Ishikawa (cell line): ENCODE measurements at regions not wholly inside any gene's neighbourhood (a gene's known extent, or its start where the extent isn't known, plus 50 kb on each side); places are given as distances from the start of the nearest gene placed in this dataset.

Source experiments
- CEBPB ChIP-seq: IDR thresholded peaks from 2 replicates; pipeline ENCODE4 v1.6.1; 2012
- CREB1 ChIP-seq: IDR thresholded peaks from 2 replicates; pipeline ENCODE4 v1.6.1; 2012; ENCODE audit warnings: low read depth
- EGR1 ChIP-seq: IDR thresholded peaks from 2 replicates; pipeline ENCODE4 v1.6.1; 2012
- EP300 ChIP-seq: IDR thresholded peaks from 2 replicates; pipeline ENCODE4 v1.6.1; 2012; ENCODE audit warnings: borderline replicate concordance
- FOXM1 ChIP-seq: IDR thresholded peaks from 2 replicates; pipeline ENCODE4 v1.6.1; 2012; ENCODE audit warnings: low read depth, borderline replicate concordance
- NFIC ChIP-seq: IDR thresholded peaks from 2 replicates; pipeline ENCODE4 v1.6.1; 2012
- RAD21 ChIP-seq: IDR thresholded peaks from 2 replicates; pipeline ENCODE4 v1.6.1; 2012; ENCODE audit warnings: low read depth
- TAF1 ChIP-seq: IDR thresholded peaks from 2 replicates; pipeline ENCODE4 v1.6.1; 2012; ENCODE audit warnings: low read depth, mild to moderate bottlenecking
- TCF12 ChIP-seq: IDR thresholded peaks from 2 replicates; pipeline ENCODE4 v1.6.1; 2012; ENCODE audit warnings: low read depth
- TEAD4 ChIP-seq: IDR thresholded peaks from 2 replicates; pipeline ENCODE4 v1.6.1; 2012
- YY1 ChIP-seq: IDR thresholded peaks from 2 replicates; pipeline ENCODE4 v1.6.1; 2012; ENCODE audit warnings: low read depth
- ZBTB7A ChIP-seq: IDR thresholded peaks from 2 replicates; pipeline ENCODE4 v1.6.1; 2012; ENCODE audit warnings: low read depth
- TF ChIP-seq, protein P1 (sequence below): IDR thresholded peaks from 2 replicates; pipeline ENCODE4 v1.6.1; 2012
- TF ChIP-seq, protein P2 (sequence below): IDR thresholded peaks from 2 replicates; pipeline ENCODE4 v1.6.1; 2012; ENCODE audit warnings: low read depth, mild to moderate bottlenecking
- TF ChIP-seq, protein P3 (sequence below): IDR thresholded peaks from 2 replicates; pipeline ENCODE4 v1.6.1; 2012

GRCh38 chr2:223537651-223538601 lies 64.2 kb downstream of the SCG2 start:
- TF ChIP-seq EP300 (no peak), RAD21 (no peak), TAF1 (no peak), NFIC (no peak), CEBPB (no peak), FOXM1 (no peak), CREB1 (no peak), YY1 (no peak), EGR1 (no peak), ZBTB7A (no peak), TCF12 (no peak)
- TF ChIP-seq, protein P1, sequence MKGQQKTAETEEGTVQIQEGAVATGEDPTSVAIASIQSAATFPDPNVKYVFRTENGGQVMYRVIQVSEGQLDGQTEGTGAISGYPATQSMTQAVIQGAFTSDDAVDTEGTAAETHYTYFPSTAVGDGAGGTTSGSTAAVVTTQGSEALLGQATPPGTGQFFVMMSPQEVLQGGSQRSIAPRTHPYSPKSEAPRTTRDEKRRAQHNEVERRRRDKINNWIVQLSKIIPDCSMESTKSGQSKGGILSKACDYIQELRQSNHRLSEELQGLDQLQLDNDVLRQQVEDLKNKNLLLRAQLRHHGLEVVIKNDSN, result no peak
- TF ChIP-seq, protein P2, sequence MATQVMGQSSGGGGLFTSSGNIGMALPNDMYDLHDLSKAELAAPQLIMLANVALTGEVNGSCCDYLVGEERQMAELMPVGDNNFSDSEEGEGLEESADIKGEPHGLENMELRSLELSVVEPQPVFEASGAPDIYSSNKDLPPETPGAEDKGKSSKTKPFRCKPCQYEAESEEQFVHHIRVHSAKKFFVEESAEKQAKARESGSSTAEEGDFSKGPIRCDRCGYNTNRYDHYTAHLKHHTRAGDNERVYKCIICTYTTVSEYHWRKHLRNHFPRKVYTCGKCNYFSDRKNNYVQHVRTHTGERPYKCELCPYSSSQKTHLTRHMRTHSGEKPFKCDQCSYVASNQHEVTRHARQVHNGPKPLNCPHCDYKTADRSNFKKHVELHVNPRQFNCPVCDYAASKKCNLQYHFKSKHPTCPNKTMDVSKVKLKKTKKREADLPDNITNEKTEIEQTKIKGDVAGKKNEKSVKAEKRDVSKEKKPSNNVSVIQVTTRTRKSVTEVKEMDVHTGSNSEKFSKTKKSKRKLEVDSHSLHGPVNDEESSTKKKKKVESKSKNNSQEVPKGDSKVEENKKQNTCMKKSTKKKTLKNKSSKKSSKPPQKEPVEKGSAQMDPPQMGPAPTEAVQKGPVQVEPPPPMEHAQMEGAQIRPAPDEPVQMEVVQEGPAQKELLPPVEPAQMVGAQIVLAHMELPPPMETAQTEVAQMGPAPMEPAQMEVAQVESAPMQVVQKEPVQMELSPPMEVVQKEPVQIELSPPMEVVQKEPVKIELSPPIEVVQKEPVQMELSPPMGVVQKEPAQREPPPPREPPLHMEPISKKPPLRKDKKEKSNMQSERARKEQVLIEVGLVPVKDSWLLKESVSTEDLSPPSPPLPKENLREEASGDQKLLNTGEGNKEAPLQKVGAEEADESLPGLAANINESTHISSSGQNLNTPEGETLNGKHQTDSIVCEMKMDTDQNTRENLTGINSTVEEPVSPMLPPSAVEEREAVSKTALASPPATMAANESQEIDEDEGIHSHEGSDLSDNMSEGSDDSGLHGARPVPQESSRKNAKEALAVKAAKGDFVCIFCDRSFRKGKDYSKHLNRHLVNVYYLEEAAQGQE, result no peak

DNA sequence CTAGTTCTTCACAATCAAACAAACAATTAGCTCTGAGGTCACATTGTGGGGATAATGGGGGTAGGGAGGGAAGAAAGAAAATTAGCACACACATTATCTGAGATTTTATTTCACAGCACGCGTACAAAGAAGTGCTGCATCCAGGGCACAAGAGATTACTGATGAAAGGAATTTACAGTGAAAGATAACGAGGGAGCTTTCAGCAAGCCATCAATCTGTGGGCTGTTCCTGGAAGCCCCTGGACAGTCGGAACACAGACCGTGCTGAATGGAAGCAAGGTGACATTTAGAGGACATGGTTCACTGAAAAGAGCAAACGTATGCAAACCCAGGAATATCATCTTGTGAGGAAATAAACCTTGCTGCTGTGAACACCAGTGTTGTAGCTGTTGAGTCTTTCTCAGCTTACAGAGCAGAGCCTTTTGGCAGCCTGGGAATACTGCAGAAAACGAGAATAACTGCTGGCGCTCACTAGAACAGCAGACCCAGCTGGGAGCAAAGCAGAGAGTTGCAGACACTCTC lies 63.2 kb downstream of the SCG2 start:
- TF ChIP-seq CREB1 (no peak), RAD21 (no peak), ZBTB7A (no peak), TCF12 (no peak), EGR1 (no peak), FOXM1 (no peak), TEAD4 (no peak), CEBPB (no peak), EP300 (no peak)

- no peak for TF ChIP-seq CEBPB
- TF ChIP-seq FOXM1, result no peak
- TF ChIP-seq TAF1, result no peak
- TF ChIP-seq TEAD4, result no peak
- no peak for TF ChIP-seq NFIC
- TF ChIP-seq, protein P3, sequence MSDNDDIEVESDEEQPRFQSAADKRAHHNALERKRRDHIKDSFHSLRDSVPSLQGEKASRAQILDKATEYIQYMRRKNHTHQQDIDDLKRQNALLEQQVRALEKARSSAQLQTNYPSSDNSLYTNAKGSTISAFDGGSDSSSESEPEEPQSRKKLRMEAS, result no peak
- TF ChIP-seq, protein P1, result no peak
- no peak for TF ChIP-seq RAD21
- no peak for TF ChIP-seq EP300
- TF ChIP-seq ZBTB7A, result no peak
- TF ChIP-seq, protein P2, result no peak
- no peak for TF ChIP-seq YY1
- TF ChIP-seq TCF12, result no peak
- no peak for TF ChIP-seq CREB1
- no peak for TF ChIP-seq EGR1
Measured at GRCh38 chr2:223541546-223541945, 60.6 kb downstream of the SCG2 start.

GRCh38 chr2:223542501-223542900 lies 59.7 kb downstream of the SCG2 start:
- TF ChIP-seq CREB1 (no peak), ZBTB7A (no peak), TAF1 (no peak), YY1 (no peak), CEBPB (no peak), NFIC (no peak), RAD21 (no peak), TCF12 (no peak), EGR1 (no peak), TEAD4 (no peak), EP300 (no peak)
- TF ChIP-seq, protein P2, result no peak
- TF ChIP-seq, protein P3, result no peak
- TF ChIP-seq, protein P1, result no peak
